ENCODE measurements at regions not wholly inside any gene's neighbourhood (a gene's known extent, or its start where the extent isn't known, plus 50 kb on each side); places are given as distances from the start of the nearest gene placed in this dataset.

DNA sequence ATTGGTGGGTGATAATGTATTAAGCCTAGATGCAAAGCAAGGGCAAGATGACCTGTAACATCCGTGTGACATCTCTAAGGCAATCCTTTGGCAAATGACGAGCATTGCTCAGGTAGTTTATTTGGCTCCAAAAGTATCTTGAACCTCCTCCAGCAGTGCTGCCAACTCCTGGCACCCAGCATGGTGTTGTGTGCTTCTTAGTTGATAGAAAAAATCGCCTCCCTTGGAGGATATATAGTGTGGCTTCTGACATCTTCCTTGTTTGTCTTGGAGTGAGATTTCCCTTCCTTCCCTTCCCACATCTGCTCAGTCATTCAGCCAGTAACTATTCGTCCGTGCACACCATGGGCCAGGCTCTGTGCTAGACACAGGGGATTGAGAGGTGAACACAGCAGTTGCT, 121.8 kb downstream of the TOMM20 start:
- H3K27ac ChIP-seq: no peak overlapping the region
- no peak overlapping the region for H3K4me3 ChIP-seq (ENCODE audit: low read depth, low read length)
- H3K27me3 ChIP-seq (replicated peaks): no peaks in the 10 kb centered on the region
- in situ Hi-C loops (cut with HindIII; ENCODE audit: low pct_ligation_motif_present, low sequenced_read_pairs): no loop called here
- DNase-seq: no peak
- no peaks in the 10 kb centered on the region for H3K36me3 ChIP-seq (replicated peaks)
- TF ChIP-seq, protein P1, sequence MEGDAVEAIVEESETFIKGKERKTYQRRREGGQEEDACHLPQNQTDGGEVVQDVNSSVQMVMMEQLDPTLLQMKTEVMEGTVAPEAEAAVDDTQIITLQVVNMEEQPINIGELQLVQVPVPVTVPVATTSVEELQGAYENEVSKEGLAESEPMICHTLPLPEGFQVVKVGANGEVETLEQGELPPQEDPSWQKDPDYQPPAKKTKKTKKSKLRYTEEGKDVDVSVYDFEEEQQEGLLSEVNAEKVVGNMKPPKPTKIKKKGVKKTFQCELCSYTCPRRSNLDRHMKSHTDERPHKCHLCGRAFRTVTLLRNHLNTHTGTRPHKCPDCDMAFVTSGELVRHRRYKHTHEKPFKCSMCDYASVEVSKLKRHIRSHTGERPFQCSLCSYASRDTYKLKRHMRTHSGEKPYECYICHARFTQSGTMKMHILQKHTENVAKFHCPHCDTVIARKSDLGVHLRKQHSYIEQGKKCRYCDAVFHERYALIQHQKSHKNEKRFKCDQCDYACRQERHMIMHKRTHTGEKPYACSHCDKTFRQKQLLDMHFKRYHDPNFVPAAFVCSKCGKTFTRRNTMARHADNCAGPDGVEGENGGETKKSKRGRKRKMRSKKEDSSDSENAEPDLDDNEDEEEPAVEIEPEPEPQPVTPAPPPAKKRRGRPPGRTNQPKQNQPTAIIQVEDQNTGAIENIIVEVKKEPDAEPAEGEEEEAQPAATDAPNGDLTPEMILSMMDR (IDR thresholded peaks at IDR 0.05; ENCODE audit: low read depth, low read length, missing control alignments): no peak

DNA sequence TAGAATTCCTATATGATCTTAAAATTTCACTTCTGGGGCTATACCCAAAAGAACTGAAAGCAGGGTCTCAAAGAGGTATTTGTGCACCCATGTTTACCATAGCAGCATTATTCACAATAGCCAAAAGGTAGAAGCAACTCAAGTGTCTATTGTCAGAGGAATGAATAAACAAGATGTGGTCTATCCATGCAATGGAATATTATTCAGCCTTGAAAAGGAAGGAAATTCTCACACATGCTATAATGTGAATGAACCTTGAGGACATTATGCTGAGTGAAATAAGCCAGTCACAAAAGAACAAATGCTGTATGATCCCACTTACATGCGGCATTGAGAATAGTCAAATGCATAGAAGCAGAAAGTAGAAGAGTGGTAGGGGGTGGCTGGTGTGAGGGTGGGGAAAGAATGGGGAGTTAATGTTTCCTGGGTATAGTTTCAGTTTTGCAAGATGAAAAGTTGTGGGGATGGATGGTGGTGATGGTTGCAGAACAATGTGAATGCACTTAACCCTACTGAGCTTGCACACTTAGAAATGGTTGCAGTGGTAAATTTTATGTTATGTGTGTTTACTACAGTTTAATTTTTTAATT, 122.4 kb downstream of the TOMM20 start:
- DNase-seq: no peak
- Histone ChIP-seq H3K36me3 (replicated peaks) (no peaks in the 10 kb centered on the region), H3K4me3 (ENCODE audit: low read depth, low read length) (no peak overlapping the region), H3K27me3 (replicated peaks) (no peaks in the 10 kb centered on the region), H3K27ac (no peak overlapping the region)
- TF ChIP-seq, protein P1 (IDR thresholded peaks at IDR 0.05; ENCODE audit: low read depth, low read length, missing control alignments): no peak
- in situ Hi-C loops (cut with HindIII; ENCODE audit: low pct_ligation_motif_present, low sequenced_read_pairs): no loop called here

DNA sequence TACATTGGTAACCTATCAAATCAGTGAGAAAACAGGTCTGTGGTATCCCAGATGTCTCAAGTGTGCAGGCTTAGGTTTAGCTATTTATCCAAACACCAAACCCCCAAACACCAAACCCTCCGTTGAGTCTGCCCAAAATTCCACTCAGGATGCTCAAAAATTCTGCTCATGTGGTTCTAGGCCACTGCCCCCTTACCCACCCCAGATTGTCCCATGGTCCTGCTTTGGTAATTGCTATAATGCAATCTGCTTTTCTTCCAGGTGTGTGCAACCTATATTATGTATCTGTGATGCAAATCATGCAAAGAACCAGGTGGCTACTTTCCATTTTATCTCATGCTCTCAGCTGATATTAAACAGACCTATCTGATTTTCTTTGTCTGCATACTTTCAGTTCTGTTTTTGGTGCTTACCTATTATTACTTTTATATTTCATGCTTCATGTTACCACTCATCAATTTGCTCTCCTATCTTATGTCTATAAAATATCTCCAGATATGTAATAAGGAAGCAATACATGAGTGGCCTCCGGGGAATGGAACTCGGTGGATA, 123.7 kb downstream of the TOMM20 start:
- TF ChIP-seq, protein P1 (IDR thresholded peaks at IDR 0.05; ENCODE audit: low read depth, low read length, missing control alignments): no peak
- DNase-seq: no peak
- Histone ChIP-seq H3K36me3 (replicated peaks) (no peaks in the 10 kb centered on the region), H3K4me3 (ENCODE audit: low read depth, low read length) (no peak overlapping the region), H3K27me3 (replicated peaks) (no peaks in the 10 kb centered on the region), H3K27ac (no peak overlapping the region)
- in situ Hi-C loops (cut with HindIII; ENCODE audit: low pct_ligation_motif_present, low sequenced_read_pairs): no loop called here

DNA sequence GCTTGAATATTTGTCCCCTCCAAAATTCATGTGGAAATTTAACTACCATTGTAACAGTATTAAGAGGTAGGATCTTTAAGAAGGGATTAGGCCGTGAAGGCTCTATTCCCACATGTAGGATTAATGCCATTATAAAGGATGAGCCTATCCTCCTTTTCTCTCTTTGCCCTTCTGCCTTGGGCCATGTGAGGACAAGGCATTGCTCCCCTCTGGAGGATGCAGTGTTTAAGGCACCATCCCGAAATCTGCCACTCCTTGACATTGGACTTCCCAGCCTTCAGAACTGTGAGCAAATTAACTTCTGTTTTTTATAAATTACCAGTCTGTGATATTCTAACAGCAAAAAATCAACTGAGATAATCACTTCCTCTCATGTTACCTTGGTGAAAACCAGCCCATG, 124.4 kb downstream of the TOMM20 start:
- Histone ChIP-seq H3K27me3 (replicated peaks) (no peaks in the 10 kb centered on the region), H3K27ac (no peak overlapping the region), H3K36me3 (replicated peaks) (no peaks in the 10 kb centered on the region), H3K4me3 (ENCODE audit: low read depth, low read length) (no peak overlapping the region)
- in situ Hi-C loops (cut with HindIII; ENCODE audit: low pct_ligation_motif_present, low sequenced_read_pairs): no loop called here
- TF ChIP-seq, protein P1 (IDR thresholded peaks at IDR 0.05; ENCODE audit: low read depth, low read length, missing control alignments): no peak
- no peak for DNase-seq

DNA sequence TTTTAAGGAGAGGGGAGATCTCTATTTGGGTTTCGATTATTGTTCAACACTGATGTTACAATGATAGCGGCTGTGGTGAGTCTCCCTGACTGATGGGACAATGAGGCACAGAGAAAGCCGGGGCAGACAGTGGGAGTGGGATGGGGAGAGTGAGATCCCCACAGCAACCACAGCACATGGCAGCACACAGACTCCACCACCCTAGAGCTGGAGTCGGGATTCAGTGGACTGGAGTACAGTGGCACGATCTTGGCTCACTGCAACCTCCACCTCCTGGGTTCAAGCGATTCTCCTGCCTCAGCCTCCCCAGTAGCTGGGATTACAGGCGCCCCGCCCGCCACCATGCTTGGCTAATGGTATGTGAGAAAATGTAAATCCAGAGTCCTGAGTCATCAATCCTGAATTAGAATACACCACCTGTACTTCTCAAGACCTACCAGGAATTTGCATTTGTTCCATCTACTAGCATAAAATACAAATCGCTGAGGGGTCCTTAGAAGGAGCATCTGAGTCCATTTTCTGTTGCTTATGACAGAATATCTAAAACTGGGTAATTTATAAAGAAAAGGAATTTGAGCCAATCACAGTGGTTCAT, 125.8 kb downstream of the TOMM20 start:
- no peak for DNase-seq
- TF ChIP-seq, protein P1 (IDR thresholded peaks at IDR 0.05; ENCODE audit: low read depth, low read length, missing control alignments): no peak
- H3K27ac ChIP-seq: no peak overlapping the region
- in situ Hi-C loops (cut with HindIII; ENCODE audit: low pct_ligation_motif_present, low sequenced_read_pairs): no loop called here
- no peaks in the 10 kb centered on the region for H3K36me3 ChIP-seq (replicated peaks)
- no peak overlapping the region for H3K4me3 ChIP-seq (ENCODE audit: low read depth, low read length)
- H3K27me3 ChIP-seq (replicated peaks): no peaks in the 10 kb centered on the region

Data from brain microvascular endothelial cell (primary cell).